ENCODE measurements at regions not wholly inside any gene's neighbourhood (a gene's known extent, or its start where the extent isn't known, plus 50 kb on each side); places are given as distances from the start of the nearest gene placed in this dataset.

DNA sequence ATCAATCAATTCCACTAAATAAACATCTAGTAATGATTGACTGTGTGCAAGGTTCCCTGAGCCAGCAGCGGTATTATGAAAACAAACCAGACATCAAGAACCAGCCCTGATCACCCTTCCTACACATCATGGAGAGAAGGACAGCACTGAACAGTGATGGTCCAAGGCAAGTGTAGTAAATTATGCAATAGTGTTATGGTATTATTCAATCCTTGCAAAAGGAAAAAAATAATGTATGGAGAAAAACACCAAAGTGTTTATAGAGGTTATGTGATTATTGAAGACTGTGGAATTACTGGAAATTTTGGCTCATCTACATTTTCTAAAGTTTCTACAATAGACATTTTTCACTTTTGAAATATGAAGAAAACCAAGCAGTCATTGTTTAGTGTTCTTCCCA lies 105.3 kb downstream of the RCN1 start:
- H2AFZ ChIP-seq (ENCODE audit: low read depth), result no peak overlapping the region
- H3K36me3 ChIP-seq (replicated peaks in 1 of 2; ENCODE audit: control insufficient read depth in 1 of 2, insufficient read depth in 2 of 2, low read length in 1 of 2), result no peaks in the 10 kb centered on the region
- H3K27me3 ChIP-seq (ENCODE audit: insufficient read depth), result peaks cover 37% of the 10 kb centered on the region; the same call in 1 of the 2 replicates
- ChIA-PET CTCF (no interaction called here), POLR2A (no interaction called here)
- 4% methylated on average over 1 of the region's 1 CpG for WGBS (ENCODE audit: low lambda C conversion rate)
- H3K27ac ChIP-seq (ENCODE audit: low read depth in 2 of 2, low read length in 1 of 2), result no peak overlapping the region
- TF ChIP-seq, protein P1, sequence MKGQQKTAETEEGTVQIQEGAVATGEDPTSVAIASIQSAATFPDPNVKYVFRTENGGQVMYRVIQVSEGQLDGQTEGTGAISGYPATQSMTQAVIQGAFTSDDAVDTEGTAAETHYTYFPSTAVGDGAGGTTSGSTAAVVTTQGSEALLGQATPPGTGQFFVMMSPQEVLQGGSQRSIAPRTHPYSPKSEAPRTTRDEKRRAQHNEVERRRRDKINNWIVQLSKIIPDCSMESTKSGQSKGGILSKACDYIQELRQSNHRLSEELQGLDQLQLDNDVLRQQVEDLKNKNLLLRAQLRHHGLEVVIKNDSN (IDR thresholded peaks at IDR 0.05; ENCODE audit: borderline replicate concordance, low read depth), result no peak
- TF ChIP-seq, protein P2, sequence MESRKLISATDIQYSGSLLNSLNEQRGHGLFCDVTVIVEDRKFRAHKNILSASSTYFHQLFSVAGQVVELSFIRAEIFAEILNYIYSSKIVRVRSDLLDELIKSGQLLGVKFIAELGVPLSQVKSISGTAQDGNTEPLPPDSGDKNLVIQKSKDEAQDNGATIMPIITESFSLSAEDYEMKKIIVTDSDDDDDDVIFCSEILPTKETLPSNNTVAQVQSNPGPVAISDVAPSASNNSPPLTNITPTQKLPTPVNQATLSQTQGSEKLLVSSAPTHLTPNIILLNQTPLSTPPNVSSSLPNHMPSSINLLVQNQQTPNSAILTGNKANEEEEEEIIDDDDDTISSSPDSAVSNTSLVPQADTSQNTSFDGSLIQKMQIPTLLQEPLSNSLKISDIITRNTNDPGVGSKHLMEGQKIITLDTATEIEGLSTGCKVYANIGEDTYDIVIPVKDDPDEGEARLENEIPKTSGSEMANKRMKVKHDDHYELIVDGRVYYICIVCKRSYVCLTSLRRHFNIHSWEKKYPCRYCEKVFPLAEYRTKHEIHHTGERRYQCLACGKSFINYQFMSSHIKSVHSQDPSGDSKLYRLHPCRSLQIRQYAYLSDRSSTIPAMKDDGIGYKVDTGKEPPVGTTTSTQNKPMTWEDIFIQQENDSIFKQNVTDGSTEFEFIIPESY (IDR thresholded peaks at IDR 0.05; ENCODE audit: borderline replicate concordance, low read depth), result no peak
- TF ChIP-seq EZH2phosphoT487 (IDR thresholded peaks at IDR 0.05; ENCODE audit: borderline replicate concordance, low read depth), result no peak
- TF ChIP-seq, protein P3, sequence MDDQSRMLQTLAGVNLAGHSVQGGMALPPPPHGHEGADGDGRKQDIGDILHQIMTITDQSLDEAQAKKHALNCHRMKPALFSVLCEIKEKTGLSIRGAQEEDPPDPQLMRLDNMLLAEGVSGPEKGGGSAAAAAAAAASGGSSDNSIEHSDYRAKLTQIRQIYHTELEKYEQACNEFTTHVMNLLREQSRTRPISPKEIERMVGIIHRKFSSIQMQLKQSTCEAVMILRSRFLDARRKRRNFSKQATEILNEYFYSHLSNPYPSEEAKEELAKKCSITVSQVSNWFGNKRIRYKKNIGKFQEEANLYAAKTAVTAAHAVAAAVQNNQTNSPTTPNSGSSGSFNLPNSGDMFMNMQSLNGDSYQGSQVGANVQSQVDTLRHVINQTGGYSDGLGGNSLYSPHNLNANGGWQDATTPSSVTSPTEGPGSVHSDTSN (IDR thresholded peaks at IDR 0.05), result no peak
- no peak for DNase-seq
- no peaks in the 10 kb centered on the region for H3K4me1 ChIP-seq (ENCODE audit: control insufficient read depth in 1 of 2, insufficient read depth in 2 of 2, low read depth in 1 of 2, low read length in 1 of 2)
- no peaks in the 10 kb centered on the region for H3K9me3 ChIP-seq
- H4K20me1 ChIP-seq (ENCODE audit: insufficient read depth), result no peaks in the 10 kb centered on the region
- H3K4me3 ChIP-seq (ENCODE audit: low read depth in 2 of 2, low read length in 1 of 2), result no peak overlapping the region
- no peaks in the 10 kb centered on the region for H3F3A ChIP-seq (replicated peaks; ENCODE audit: insufficient read depth)
- no peaks in the 10 kb centered on the region for H3K9me2 ChIP-seq
- no peaks in the 10 kb centered on the region for H3K79me2 ChIP-seq (ENCODE audit: insufficient read depth)
- no peak overlapping the region for H3K9ac ChIP-seq
- no peak overlapping the region for H3K4me2 ChIP-seq

DNA sequence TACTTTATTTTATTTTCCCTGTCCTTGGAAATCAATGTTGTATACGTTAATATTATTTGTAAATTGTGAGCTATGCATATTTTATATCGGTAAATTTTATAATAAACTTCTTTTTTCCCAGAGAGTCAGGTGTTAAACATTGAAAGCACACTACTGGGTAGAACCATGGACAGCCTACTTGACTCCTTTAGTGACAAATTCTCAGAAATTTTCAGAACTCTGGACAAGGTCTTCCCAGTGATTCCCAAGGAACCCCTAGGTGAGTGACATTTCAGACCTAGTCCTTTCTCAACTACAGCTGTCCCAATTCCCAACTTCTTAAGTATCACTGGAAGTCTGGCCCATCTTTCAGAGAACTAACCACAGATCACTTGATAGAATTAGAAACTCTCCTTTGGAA lies 107.2 kb downstream of the RCN1 start:
- ChIA-PET CTCF (no interaction called here), POLR2A (no interaction called here)
- Histone ChIP-seq H3K27ac (ENCODE audit: low read depth in 2 of 2, low read length in 1 of 2) (no peak overlapping the region), H3K27me3 (ENCODE audit: insufficient read depth) (peaks cover 32% of the 10 kb centered on the region; the same call in 1 of the 2 replicates), H3K36me3 (replicated peaks in 1 of 2; ENCODE audit: control insufficient read depth in 1 of 2, insufficient read depth in 2 of 2, low read length in 1 of 2) (no peaks in the 10 kb centered on the region), H3K4me3 (ENCODE audit: low read depth in 2 of 2, low read length in 1 of 2) (no peak overlapping the region), H3K9me3 (no peaks in the 10 kb centered on the region), H2AFZ (ENCODE audit: low read depth) (no peak overlapping the region), H3K79me2 (ENCODE audit: insufficient read depth) (no peaks in the 10 kb centered on the region), H3K4me2 (no peak overlapping the region), H3F3A (replicated peaks; ENCODE audit: insufficient read depth) (no peaks in the 10 kb centered on the region), H4K20me1 (ENCODE audit: insufficient read depth) (no peaks in the 10 kb centered on the region), H3K4me1 (ENCODE audit: control insufficient read depth in 1 of 2, insufficient read depth in 2 of 2, low read depth in 1 of 2, low read length in 1 of 2) (no peaks in the 10 kb centered on the region), H3K9me2 (no peaks in the 10 kb centered on the region), H3K9ac (no peak overlapping the region)
- TF ChIP-seq RCOR1 (IDR thresholded peaks at IDR 0.05; ENCODE audit: low read length) (no peak), YY1 (IDR thresholded peaks at IDR 0.05; ENCODE audit: low read depth) (no peak), FOXM1 (IDR thresholded peaks at IDR 0.05; ENCODE audit: low read depth) (no peak), FOXJ3 (CRISPR knock-in tag; IDR thresholded peaks at IDR 0.05) (no peak), GABPA (IDR thresholded peaks at IDR 0.05; ENCODE audit: low read depth) (no peak)
- TF ChIP-seq, protein P4, sequence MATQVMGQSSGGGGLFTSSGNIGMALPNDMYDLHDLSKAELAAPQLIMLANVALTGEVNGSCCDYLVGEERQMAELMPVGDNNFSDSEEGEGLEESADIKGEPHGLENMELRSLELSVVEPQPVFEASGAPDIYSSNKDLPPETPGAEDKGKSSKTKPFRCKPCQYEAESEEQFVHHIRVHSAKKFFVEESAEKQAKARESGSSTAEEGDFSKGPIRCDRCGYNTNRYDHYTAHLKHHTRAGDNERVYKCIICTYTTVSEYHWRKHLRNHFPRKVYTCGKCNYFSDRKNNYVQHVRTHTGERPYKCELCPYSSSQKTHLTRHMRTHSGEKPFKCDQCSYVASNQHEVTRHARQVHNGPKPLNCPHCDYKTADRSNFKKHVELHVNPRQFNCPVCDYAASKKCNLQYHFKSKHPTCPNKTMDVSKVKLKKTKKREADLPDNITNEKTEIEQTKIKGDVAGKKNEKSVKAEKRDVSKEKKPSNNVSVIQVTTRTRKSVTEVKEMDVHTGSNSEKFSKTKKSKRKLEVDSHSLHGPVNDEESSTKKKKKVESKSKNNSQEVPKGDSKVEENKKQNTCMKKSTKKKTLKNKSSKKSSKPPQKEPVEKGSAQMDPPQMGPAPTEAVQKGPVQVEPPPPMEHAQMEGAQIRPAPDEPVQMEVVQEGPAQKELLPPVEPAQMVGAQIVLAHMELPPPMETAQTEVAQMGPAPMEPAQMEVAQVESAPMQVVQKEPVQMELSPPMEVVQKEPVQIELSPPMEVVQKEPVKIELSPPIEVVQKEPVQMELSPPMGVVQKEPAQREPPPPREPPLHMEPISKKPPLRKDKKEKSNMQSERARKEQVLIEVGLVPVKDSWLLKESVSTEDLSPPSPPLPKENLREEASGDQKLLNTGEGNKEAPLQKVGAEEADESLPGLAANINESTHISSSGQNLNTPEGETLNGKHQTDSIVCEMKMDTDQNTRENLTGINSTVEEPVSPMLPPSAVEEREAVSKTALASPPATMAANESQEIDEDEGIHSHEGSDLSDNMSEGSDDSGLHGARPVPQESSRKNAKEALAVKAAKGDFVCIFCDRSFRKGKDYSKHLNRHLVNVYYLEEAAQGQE (IDR thresholded peaks at IDR 0.05; ENCODE audit: low read depth, low read length), result peak; percentile 90
- no peak for DNase-seq
- WGBS (ENCODE audit: low lambda C conversion rate), result 13% methylated on average over 2 of the region's 2 CpGs
